Fibroblast of the aortic adventitia (primary cell): ENCODE measurements at regions not wholly inside any gene's neighbourhood (a gene's known extent, or its start where the extent isn't known, plus 50 kb on each side); places are given as distances from the start of the nearest gene placed in this dataset.

ENCODE experiments used
- DNase-seq: peaks from one replicate; pipeline ENCODE4 v3.0.0-alpha.2; 2010; ENCODE audit warnings: low read depth
- H3K4me3 ChIP-seq: 2 replicates; pipeline ENCODE4 v1.5.1; 2011; ENCODE audit warnings: low read depth, mild to moderate bottlenecking, control low read depth, low read length, moderate library complexity
- TF ChIP-seq, protein P1 (sequence below): IDR thresholded peaks from 2 replicates; pipeline ENCODE4 v1.5.1; 2011; ENCODE audit warnings: mild to moderate bottlenecking, low read length, control low read depth, inconsistent platforms; ENCODE audit not compliant: insufficient read depth

DNA sequence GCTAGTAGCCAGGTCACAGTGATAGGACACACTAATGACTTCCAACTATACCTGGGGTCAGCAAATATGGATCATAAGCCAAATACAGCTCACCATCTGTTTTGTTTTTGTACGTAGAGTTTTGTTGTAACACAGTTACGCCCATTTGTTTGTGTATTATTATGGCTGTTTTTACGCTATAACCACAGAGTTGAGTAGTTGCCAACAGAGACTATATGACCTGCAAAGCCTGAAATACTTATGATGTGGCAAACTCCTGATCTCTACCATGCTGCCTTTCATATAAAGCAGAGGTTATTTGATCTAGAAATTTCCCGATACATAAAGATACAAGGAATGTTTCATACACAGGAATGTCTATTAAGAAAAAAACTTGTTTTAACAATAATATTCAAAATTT is 152.2 kb downstream of the HNMT start:
- no peak for DNase-seq
- TF ChIP-seq, protein P1, sequence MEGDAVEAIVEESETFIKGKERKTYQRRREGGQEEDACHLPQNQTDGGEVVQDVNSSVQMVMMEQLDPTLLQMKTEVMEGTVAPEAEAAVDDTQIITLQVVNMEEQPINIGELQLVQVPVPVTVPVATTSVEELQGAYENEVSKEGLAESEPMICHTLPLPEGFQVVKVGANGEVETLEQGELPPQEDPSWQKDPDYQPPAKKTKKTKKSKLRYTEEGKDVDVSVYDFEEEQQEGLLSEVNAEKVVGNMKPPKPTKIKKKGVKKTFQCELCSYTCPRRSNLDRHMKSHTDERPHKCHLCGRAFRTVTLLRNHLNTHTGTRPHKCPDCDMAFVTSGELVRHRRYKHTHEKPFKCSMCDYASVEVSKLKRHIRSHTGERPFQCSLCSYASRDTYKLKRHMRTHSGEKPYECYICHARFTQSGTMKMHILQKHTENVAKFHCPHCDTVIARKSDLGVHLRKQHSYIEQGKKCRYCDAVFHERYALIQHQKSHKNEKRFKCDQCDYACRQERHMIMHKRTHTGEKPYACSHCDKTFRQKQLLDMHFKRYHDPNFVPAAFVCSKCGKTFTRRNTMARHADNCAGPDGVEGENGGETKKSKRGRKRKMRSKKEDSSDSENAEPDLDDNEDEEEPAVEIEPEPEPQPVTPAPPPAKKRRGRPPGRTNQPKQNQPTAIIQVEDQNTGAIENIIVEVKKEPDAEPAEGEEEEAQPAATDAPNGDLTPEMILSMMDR: no peak
- no peak overlapping the region for H3K4me3 ChIP-seq

DNA sequence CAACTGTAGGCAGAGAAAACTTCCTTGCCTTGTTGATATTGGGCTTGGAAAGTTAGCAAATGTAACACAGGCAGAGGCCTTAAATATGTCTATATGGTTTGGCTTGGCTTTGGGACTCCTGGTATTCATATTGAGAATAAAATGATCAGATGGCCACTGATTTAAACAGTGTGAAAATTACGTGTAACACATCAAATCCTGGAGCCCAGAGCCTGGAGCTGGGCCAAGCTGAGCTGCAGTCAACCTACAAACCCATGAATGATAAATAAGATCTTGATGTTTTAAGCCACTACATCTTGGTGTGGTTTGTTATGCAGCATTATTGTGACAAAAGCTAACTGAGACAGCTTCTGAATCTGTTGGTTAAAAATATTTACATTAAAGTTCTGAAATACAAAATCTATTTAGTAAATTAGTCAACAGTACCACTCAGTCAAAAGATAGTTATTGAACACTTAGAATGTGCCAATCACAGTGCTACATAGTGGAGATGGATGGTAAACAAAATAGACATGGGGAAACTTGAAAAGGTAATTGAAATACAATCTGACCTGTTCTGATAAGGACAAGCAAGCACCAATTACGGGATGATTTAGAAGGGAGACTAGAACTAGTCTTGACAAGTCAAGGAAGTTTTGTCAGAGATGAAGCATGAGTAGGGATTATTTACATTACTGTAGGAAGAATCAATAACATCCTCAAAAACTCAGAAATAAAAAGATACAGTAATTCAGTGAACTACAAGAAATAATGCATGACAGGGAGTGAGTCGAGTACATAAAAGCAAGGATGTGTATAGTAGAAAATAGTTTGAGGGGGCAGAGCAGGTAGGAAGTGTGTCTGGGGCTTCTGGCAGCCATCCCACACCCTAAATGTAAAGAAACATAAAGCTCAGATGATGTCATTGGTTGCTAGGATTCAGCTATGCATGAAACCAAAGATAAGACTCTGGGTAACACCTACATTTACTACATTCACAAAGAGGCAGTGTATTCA is 157.7 kb downstream of the HNMT start:
- TF ChIP-seq, protein P1: no peak
- no peak for DNase-seq
- no peak overlapping the region for H3K4me3 ChIP-seq

DNA sequence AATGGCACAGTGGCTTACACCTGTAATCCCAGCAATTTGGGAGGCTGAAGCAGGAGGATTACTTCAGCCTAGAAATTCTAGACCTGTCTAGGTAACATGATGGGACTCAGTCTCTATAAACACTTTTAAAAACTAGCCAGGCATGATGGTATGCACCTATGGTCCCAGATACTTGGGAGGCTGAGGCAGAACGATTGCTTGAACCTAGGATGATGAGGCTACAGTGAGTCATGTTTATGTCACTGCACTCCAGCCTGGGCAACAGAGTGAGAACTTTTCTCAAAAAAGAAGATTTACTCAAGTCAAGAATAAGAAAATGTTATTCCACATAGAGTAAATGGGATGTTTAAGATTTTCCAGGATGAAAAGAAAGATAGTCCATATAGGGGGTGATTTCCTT is 158.6 kb downstream of the HNMT start:
- TF ChIP-seq, protein P1: no peak
- DNase-seq: no peak
- H3K4me3 ChIP-seq: no peak overlapping the region

DNA sequence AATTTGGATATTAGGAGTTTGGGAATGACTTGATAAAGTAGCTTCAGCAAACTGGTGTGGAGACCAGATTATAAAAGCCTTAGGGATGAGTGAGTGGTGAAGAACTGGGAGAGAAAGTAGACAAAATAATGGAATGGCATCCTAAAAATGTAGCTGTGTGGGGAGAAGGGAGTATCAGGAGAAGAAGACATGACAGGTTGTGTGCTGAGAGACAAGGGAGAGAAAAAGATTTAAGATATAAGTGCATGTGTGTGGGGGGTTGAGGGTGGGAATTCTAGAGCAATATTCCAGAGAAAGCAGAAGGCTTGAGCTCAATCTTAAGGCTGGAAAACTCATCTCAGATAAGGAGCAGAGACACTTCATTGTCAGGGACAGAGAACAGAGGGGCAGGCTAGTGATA is 159.5 kb downstream of the HNMT start:
- no peak for DNase-seq
- H3K4me3 ChIP-seq: no peak overlapping the region
- TF ChIP-seq, protein P1: no peak

DNA sequence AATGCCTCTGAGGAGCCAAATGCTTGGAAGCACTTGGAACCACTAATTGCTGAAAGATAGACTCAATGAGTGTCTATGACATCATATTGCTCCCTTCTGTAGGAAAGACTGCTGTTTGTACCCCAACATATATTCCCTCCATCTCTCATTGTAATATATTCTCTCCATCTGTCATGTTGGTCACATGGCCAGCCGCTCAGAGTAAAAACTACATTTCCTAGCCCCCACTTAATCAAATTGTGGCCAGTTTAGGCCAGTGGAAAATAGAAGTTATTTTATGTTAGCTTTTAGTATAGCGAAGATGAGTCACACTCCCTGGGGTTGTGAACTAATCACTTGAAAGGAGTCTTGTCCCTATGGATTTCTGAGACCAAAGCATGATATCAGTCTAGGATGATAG is 160.2 kb downstream of the HNMT start:
- no peak overlapping the region for H3K4me3 ChIP-seq
- TF ChIP-seq, protein P1: no peak
- DNase-seq: no peak

DNA sequence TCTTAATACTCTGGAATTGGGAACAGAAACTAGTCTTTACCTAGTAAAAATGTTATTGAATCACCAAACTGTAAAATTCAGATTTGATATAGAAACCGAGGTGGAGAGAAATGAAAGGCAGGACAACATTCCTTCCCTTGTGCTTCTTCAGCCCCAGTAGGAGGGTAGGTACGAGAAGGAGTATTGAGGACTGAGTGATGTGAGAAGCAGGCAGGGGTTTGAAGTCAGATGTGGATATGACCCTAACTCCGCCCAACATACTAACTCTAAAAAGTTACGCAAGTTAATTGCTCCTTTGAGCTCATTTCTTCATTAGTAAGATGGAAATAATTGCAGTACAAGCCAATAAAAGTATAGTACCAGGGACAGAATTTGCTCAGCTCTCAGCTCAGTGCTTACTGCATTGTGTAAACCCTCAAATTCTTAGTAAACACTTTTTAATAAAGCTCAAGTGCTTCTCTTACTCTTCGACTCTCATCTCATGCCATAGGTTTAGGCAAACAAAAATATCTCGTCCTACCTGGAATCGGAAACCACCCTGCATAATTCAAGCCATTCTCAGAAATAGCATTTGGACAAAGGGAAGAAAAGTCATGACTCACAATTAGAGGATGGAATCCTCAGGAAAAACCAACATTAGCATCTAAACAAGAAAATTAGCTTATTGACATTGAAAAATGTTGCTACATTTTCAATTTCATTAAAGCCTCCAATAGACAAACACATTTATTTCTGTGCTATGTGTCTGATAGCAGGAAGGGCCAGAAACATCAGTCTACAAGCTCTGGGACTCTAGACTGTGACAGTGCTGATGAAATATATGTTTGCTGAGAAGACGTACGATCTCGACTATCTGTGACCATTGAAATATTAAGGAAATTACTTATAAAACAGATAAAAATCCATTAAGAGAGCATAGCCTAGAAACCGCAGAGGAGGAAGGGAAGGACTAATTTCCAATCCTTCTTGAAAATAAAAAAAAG is 161.3 kb downstream of the HNMT start:
- H3K4me3 ChIP-seq: no peak overlapping the region
- no peak for DNase-seq
- TF ChIP-seq, protein P1: no peak
